ENCODE measurements at regions not wholly inside any gene's neighbourhood (a gene's known extent, or its start where the extent isn't known, plus 50 kb on each side); places are given as distances from the start of the nearest gene placed in this dataset.

- TF ChIP-seq POLR2AphosphoS5 (IDR thresholded peaks at IDR 0.05; ENCODE audit: low read depth, low read length) (no peak), POLR2A (IDR thresholded peaks at IDR 0.05; ENCODE audit: borderline replicate concordance, extremely low read depth, insufficient read depth, insufficient read length) (no peak), YY1 (IDR thresholded peaks at IDR 0.05; ENCODE audit: extremely low read depth, insufficient replicate concordance, low read depth, low read length) (no peak), RAD21 (IDR thresholded peaks at IDR 0.05; ENCODE audit: low read depth) (no peak), FOSL1 (IDR thresholded peaks at IDR 0.05; ENCODE audit: low read depth) (peak; percentile 19; the same call in 1 of the 2 replicates), REST (IDR thresholded peaks at IDR 0.05; ENCODE audit: low read depth) (no peak)
- TF ChIP-seq, protein P1, sequence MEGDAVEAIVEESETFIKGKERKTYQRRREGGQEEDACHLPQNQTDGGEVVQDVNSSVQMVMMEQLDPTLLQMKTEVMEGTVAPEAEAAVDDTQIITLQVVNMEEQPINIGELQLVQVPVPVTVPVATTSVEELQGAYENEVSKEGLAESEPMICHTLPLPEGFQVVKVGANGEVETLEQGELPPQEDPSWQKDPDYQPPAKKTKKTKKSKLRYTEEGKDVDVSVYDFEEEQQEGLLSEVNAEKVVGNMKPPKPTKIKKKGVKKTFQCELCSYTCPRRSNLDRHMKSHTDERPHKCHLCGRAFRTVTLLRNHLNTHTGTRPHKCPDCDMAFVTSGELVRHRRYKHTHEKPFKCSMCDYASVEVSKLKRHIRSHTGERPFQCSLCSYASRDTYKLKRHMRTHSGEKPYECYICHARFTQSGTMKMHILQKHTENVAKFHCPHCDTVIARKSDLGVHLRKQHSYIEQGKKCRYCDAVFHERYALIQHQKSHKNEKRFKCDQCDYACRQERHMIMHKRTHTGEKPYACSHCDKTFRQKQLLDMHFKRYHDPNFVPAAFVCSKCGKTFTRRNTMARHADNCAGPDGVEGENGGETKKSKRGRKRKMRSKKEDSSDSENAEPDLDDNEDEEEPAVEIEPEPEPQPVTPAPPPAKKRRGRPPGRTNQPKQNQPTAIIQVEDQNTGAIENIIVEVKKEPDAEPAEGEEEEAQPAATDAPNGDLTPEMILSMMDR (IDR thresholded peaks at IDR 0.05 in 2 of 3, conservative IDR thresholded peaks at IDR 0.05 in 1 of 3; ENCODE audit: borderline replicate concordance in 1 of 3, insufficient read depth in 1 of 3, low read depth in 2 of 3, low read length in 2 of 3) = no peak
- TF ChIP-seq, protein P2, sequence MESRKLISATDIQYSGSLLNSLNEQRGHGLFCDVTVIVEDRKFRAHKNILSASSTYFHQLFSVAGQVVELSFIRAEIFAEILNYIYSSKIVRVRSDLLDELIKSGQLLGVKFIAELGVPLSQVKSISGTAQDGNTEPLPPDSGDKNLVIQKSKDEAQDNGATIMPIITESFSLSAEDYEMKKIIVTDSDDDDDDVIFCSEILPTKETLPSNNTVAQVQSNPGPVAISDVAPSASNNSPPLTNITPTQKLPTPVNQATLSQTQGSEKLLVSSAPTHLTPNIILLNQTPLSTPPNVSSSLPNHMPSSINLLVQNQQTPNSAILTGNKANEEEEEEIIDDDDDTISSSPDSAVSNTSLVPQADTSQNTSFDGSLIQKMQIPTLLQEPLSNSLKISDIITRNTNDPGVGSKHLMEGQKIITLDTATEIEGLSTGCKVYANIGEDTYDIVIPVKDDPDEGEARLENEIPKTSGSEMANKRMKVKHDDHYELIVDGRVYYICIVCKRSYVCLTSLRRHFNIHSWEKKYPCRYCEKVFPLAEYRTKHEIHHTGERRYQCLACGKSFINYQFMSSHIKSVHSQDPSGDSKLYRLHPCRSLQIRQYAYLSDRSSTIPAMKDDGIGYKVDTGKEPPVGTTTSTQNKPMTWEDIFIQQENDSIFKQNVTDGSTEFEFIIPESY (IDR thresholded peaks at IDR 0.05; ENCODE audit: extremely low read depth, insufficient replicate concordance, low read length) = no peak
These were observed 72.1 kb upstream of the RTL1 start for GRCh38 chr14:100975671-100976070.
